ENCODE measurements at regions not wholly inside any gene's neighbourhood (a gene's known extent, or its start where the extent isn't known, plus 50 kb on each side); places are given as distances from the start of the nearest gene placed in this dataset.

DNA sequence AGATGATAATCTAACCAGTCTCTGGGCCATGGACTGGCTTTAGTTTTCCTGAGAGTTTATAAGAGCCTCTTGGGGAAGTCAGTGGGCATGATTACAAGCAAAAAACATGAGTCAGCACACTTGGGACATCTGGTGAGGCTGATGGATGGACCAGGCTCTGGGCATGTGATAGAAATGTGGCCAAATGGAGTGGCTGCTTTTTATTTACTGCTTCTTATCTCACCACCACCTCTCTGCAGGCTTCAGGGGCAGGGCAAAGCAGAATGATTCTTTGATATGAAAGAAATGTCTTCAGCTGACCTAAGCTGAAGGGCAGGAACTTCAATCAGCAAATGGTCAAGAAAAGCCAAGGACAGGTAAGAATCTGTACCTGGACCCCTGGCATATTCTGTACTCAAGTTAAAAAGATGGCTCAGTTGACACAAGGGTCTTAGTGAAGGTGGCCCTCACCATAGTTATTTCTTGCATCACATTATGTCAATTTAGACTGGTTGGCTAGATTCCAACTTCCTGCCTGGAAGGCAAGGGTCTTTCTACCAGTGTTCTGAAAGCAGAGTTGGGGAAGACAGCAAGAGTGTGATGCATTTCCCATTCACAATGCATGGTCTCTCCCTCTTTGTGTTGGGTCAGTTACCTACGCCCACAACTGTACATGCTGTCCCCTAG is 162.8 kb downstream of the FASLG start:
- no peak for DNase-seq (ENCODE audit: low spot score)
- no peaks in the 10 kb centered on the region for H3K9me3 ChIP-seq (replicated peaks in 1 of 2; ENCODE audit: control insufficient read depth in 2 of 2, insufficient read depth in 1 of 2, low read depth in 1 of 2, low read length in 2 of 2)
- H4K8ac ChIP-seq (ENCODE audit: low read depth, low read length), result no peak overlapping the region
- H2BK120ac ChIP-seq (ENCODE audit: low read depth, low read length), result no peak overlapping the region
- no peak overlapping the region for H3K4ac ChIP-seq (ENCODE audit: low read length)
- H2AK5ac ChIP-seq (ENCODE audit: low read depth, low read length), result no peak overlapping the region
- no peaks in the 10 kb centered on the region for H3K4me1 ChIP-seq (ENCODE audit: control insufficient read depth in 2 of 2, insufficient read depth in 1 of 2, low read depth in 1 of 2, low read length in 2 of 2)
- no peak overlapping the region for H3K14ac ChIP-seq (ENCODE audit: low read length)
- no peak overlapping the region for H2BK12ac ChIP-seq (ENCODE audit: low read length)
- WGBS, 2 donors (ENCODE audit: extremely low coverage in 2 of 2, insufficient read length in 2 of 2, insufficient replicate concordance in 1 of 2), result no CpG with 5 or more reads among the region's 1 CpG
- no peak overlapping the region for H3K4me3 ChIP-seq (ENCODE audit: low read length in 2 of 2)
- no peak overlapping the region for H3K4me2 ChIP-seq (ENCODE audit: insufficient read depth, low read length, poor library complexity, severe bottlenecking)
- H3K23ac ChIP-seq (ENCODE audit: low read depth, low read length, poor library complexity), result no peak overlapping the region
- H3K9ac ChIP-seq (ENCODE audit: low read depth, low read length, poor library complexity), result no peak overlapping the region
- H3K36me3 ChIP-seq (replicated peaks in 1 of 2; ENCODE audit: control insufficient read depth in 2 of 2, insufficient read depth in 2 of 2, low read length in 2 of 2), result no peaks in the 10 kb centered on the region
- H3K18ac ChIP-seq (ENCODE audit: low read length), result no peak overlapping the region
- no peak overlapping the region for H3K27ac ChIP-seq (replicated peaks; ENCODE audit: low read length)
- H4K91ac ChIP-seq (ENCODE audit: low read depth, low read length, poor library complexity), result no peak overlapping the region
- no peaks in the 10 kb centered on the region for H3K27me3 ChIP-seq (ENCODE audit: control insufficient read depth in 3 of 3, insufficient read depth in 3 of 3, low read depth in 1 of 3, low read length in 3 of 3)
- H2BK5ac ChIP-seq (ENCODE audit: low read length), result no peak overlapping the region
- no peak overlapping the region for H2AFZ ChIP-seq (ENCODE audit: low read length)
- H2BK15ac ChIP-seq (ENCODE audit: low read length), result no peak overlapping the region
- no peaks in the 10 kb centered on the region for H3K79me1 ChIP-seq (ENCODE audit: low read depth, low read length)

DNA sequence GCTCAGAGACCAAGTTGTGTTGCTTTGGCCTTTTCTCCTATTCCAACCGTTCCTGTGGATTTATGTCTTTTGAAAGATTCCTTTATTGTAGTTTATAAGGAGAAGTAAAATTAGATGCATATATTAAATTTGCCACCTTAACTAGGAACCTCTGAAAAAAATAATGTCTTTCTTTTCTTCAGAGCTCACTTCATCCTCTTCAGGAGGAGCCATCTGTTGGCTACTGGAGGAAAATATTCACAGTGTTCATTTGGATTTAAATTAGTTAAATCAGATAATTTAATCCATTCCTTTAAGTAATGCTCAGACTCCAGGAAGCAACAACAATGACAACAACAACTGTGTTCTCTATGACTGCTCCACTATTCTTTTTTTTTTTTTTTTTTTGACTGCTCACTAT is 164.0 kb downstream of the FASLG start:
- WGBS, 2 donors (ENCODE audit: extremely low coverage in 2 of 2, insufficient read length in 2 of 2, insufficient replicate concordance in 1 of 2), result no CpG with 5 or more reads among the region's 1 CpG
- no peak overlapping the region for H2AK5ac ChIP-seq (ENCODE audit: low read depth, low read length)
- H3K9ac ChIP-seq (ENCODE audit: low read depth, low read length, poor library complexity), result no peak overlapping the region
- H3K36me3 ChIP-seq (replicated peaks in 1 of 2; ENCODE audit: control insufficient read depth in 2 of 2, insufficient read depth in 2 of 2, low read length in 2 of 2), result no peaks in the 10 kb centered on the region
- no peaks in the 10 kb centered on the region for H3K4me1 ChIP-seq (ENCODE audit: control insufficient read depth in 2 of 2, insufficient read depth in 1 of 2, low read depth in 1 of 2, low read length in 2 of 2)
- no peak overlapping the region for H3K23ac ChIP-seq (ENCODE audit: low read depth, low read length, poor library complexity)
- no peak for DNase-seq (ENCODE audit: low spot score)
- no peak overlapping the region for H3K4me3 ChIP-seq (ENCODE audit: low read length in 2 of 2)
- no peak overlapping the region for H2BK120ac ChIP-seq (ENCODE audit: low read depth, low read length)
- no peak overlapping the region for H3K27ac ChIP-seq (replicated peaks; ENCODE audit: low read length)
- no peak overlapping the region for H2AFZ ChIP-seq (ENCODE audit: low read length)
- H4K91ac ChIP-seq (ENCODE audit: low read depth, low read length, poor library complexity), result no peak overlapping the region
- no peak overlapping the region for H3K4me2 ChIP-seq (ENCODE audit: insufficient read depth, low read length, poor library complexity, severe bottlenecking)
- no peak overlapping the region for H4K8ac ChIP-seq (ENCODE audit: low read depth, low read length)
- no peaks in the 10 kb centered on the region for H3K79me1 ChIP-seq (ENCODE audit: low read depth, low read length)
- H3K14ac ChIP-seq (ENCODE audit: low read length), result no peak overlapping the region
- no peaks in the 10 kb centered on the region for H3K9me3 ChIP-seq (replicated peaks in 1 of 2; ENCODE audit: control insufficient read depth in 2 of 2, insufficient read depth in 1 of 2, low read depth in 1 of 2, low read length in 2 of 2)
- no peaks in the 10 kb centered on the region for H3K27me3 ChIP-seq (ENCODE audit: control insufficient read depth in 3 of 3, insufficient read depth in 3 of 3, low read depth in 1 of 3, low read length in 3 of 3)
- H2BK15ac ChIP-seq (ENCODE audit: low read length), result no peak overlapping the region
- no peak overlapping the region for H3K18ac ChIP-seq (ENCODE audit: low read length)
- H2BK12ac ChIP-seq (ENCODE audit: low read length), result no peak overlapping the region
- H2BK5ac ChIP-seq (ENCODE audit: low read length), result no peak overlapping the region
- no peak overlapping the region for H3K4ac ChIP-seq (ENCODE audit: low read length)

DNA sequence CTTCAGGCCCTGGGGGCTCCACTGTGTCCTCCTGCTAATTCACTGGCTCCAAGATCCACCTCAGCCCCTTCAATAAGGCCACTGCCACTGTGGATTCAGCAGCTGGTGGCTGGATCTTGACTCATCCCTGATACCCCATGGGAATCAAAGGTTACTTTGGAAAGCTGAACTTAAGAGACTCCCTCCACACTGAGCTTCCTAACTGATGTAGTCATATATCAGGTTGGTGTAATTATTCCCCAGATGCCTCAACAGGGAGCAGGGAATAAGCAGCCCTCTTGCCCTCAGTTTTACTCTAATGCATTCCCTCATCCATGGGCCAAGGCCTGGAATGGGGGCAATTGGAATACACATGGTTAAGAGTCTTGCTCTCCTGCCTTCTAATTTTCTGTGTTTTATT is 164.6 kb downstream of the FASLG start:
- Histone ChIP-seq H3K4me3 (ENCODE audit: low read length in 2 of 2) (no peak overlapping the region), H2BK120ac (ENCODE audit: low read depth, low read length) (no peak overlapping the region), H3K4me2 (ENCODE audit: insufficient read depth, low read length, poor library complexity, severe bottlenecking) (no peak overlapping the region), H3K9ac (ENCODE audit: low read depth, low read length, poor library complexity) (no peak overlapping the region), H3K79me1 (ENCODE audit: low read depth, low read length) (no peaks in the 10 kb centered on the region), H3K4me1 (ENCODE audit: control insufficient read depth in 2 of 2, insufficient read depth in 1 of 2, low read depth in 1 of 2, low read length in 2 of 2) (no peaks in the 10 kb centered on the region), H3K18ac (ENCODE audit: low read length) (no peak overlapping the region), H3K14ac (ENCODE audit: low read length) (no peak overlapping the region), H2BK12ac (ENCODE audit: low read length) (no peak overlapping the region), H3K4ac (ENCODE audit: low read length) (no peak overlapping the region), H3K27ac (replicated peaks; ENCODE audit: low read length) (no peak overlapping the region), H2AK5ac (ENCODE audit: low read depth, low read length) (no peak overlapping the region), H3K36me3 (replicated peaks in 1 of 2; ENCODE audit: control insufficient read depth in 2 of 2, insufficient read depth in 2 of 2, low read length in 2 of 2) (no peaks in the 10 kb centered on the region), H2AFZ (ENCODE audit: low read length) (no peak overlapping the region), H4K8ac (ENCODE audit: low read depth, low read length) (no peak overlapping the region), H4K91ac (ENCODE audit: low read depth, low read length, poor library complexity) (no peak overlapping the region), H3K9me3 (replicated peaks in 1 of 2; ENCODE audit: control insufficient read depth in 2 of 2, insufficient read depth in 1 of 2, low read depth in 1 of 2, low read length in 2 of 2) (no peaks in the 10 kb centered on the region), H2BK5ac (ENCODE audit: low read length) (no peak overlapping the region), H3K27me3 (ENCODE audit: control insufficient read depth in 3 of 3, insufficient read depth in 3 of 3, low read depth in 1 of 3, low read length in 3 of 3) (no peaks in the 10 kb centered on the region), H3K23ac (ENCODE audit: low read depth, low read length, poor library complexity) (no peak overlapping the region), H2BK15ac (ENCODE audit: low read length) (no peak overlapping the region)
- DNase-seq (ENCODE audit: low spot score), result no peak

DNA sequence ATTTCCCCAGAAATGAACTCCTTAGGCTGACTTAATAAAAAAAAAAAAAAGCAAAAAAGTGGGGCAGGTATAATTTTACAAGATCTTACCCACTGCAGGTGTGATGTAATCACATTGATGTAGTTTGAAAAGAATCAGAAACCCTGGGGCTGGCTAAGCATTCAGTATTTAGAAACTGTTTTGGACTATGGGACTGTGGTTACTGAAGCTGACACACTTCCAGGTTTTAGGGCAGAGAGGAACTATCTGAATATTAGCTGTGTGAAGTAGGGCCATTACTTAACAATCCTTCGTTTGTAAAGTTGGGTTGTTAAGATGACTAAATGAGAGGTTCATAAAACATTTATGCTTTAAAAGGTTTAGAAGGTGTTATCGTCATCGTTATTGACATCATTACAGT is 165.3 kb downstream of the FASLG start:
- DNase-seq (ENCODE audit: low spot score), result no peak
- no peak overlapping the region for H4K8ac ChIP-seq (ENCODE audit: low read depth, low read length)
- H3K18ac ChIP-seq (ENCODE audit: low read length), result no peak overlapping the region
- H3K79me1 ChIP-seq (ENCODE audit: low read depth, low read length), result no peaks in the 10 kb centered on the region
- no peak overlapping the region for H3K23ac ChIP-seq (ENCODE audit: low read depth, low read length, poor library complexity)
- no peak overlapping the region for H2AK5ac ChIP-seq (ENCODE audit: low read depth, low read length)
- no peak overlapping the region for H2AFZ ChIP-seq (ENCODE audit: low read length)
- H3K27ac ChIP-seq (replicated peaks; ENCODE audit: low read length), result no peak overlapping the region
- no peaks in the 10 kb centered on the region for H3K36me3 ChIP-seq (replicated peaks in 1 of 2; ENCODE audit: control insufficient read depth in 2 of 2, insufficient read depth in 2 of 2, low read length in 2 of 2)
- H2BK15ac ChIP-seq (ENCODE audit: low read length), result no peak overlapping the region
- no peaks in the 10 kb centered on the region for H3K27me3 ChIP-seq (ENCODE audit: control insufficient read depth in 3 of 3, insufficient read depth in 3 of 3, low read depth in 1 of 3, low read length in 3 of 3)
- no peaks in the 10 kb centered on the region for H3K9me3 ChIP-seq (replicated peaks in 1 of 2; ENCODE audit: control insufficient read depth in 2 of 2, insufficient read depth in 1 of 2, low read depth in 1 of 2, low read length in 2 of 2)
- no peak overlapping the region for H3K14ac ChIP-seq (ENCODE audit: low read length)
- H3K4me1 ChIP-seq (ENCODE audit: control insufficient read depth in 2 of 2, insufficient read depth in 1 of 2, low read depth in 1 of 2, low read length in 2 of 2), result no peaks in the 10 kb centered on the region
- no peak overlapping the region for H2BK5ac ChIP-seq (ENCODE audit: low read length)
- H3K4me3 ChIP-seq (ENCODE audit: low read length in 2 of 2), result no peak overlapping the region
- H2BK120ac ChIP-seq (ENCODE audit: low read depth, low read length), result no peak overlapping the region
- WGBS, 2 donors (ENCODE audit: extremely low coverage in 2 of 2, insufficient read length in 2 of 2, insufficient replicate concordance in 1 of 2), result no CpG with 5 or more reads among the region's 3 CpGs
- no peak overlapping the region for H3K9ac ChIP-seq (ENCODE audit: low read depth, low read length, poor library complexity)
- no peak overlapping the region for H4K91ac ChIP-seq (ENCODE audit: low read depth, low read length, poor library complexity)
- no peak overlapping the region for H2BK12ac ChIP-seq (ENCODE audit: low read length)
- H3K4ac ChIP-seq (ENCODE audit: low read length), result no peak overlapping the region
- H3K4me2 ChIP-seq (ENCODE audit: insufficient read depth, low read length, poor library complexity, severe bottlenecking), result no peak overlapping the region
